ENCODE measurements at regions not wholly inside any gene's neighbourhood (a gene's known extent, or its start where the extent isn't known, plus 50 kb on each side); places are given as distances from the start of the nearest gene placed in this dataset.

GRCh38 chr13:99905814-99906213 is 65.8 kb downstream of the ZIC5 start:
- Histone ChIP-seq H3K4me1 (no peaks in the 10 kb centered on the region), H3K4me3 (no peak overlapping the region), H3K9me3 (no peaks in the 10 kb centered on the region), H3K27ac (no peak overlapping the region), H3K36me3 (no peaks in the 10 kb centered on the region), H3K27me3 (peaks cover 2 to 70% (median 7%) of the 10 kb centered on the region in 3 donors)
- intact Hi-C loops (cut with DNase I; ENCODE audit: low total_unique reads), result no loop called here
- WGBS, 5 donors, result 83 to 89% (median 85%) methylated on average over 4 of the region's 4 CpGs
- TF ChIP-seq, protein P1, sequence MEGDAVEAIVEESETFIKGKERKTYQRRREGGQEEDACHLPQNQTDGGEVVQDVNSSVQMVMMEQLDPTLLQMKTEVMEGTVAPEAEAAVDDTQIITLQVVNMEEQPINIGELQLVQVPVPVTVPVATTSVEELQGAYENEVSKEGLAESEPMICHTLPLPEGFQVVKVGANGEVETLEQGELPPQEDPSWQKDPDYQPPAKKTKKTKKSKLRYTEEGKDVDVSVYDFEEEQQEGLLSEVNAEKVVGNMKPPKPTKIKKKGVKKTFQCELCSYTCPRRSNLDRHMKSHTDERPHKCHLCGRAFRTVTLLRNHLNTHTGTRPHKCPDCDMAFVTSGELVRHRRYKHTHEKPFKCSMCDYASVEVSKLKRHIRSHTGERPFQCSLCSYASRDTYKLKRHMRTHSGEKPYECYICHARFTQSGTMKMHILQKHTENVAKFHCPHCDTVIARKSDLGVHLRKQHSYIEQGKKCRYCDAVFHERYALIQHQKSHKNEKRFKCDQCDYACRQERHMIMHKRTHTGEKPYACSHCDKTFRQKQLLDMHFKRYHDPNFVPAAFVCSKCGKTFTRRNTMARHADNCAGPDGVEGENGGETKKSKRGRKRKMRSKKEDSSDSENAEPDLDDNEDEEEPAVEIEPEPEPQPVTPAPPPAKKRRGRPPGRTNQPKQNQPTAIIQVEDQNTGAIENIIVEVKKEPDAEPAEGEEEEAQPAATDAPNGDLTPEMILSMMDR (IDR thresholded peaks at IDR 0.05), result no peak
- TF ChIP-seq POLR2A (IDR thresholded peaks at IDR 0.05) (no peak), POLR2AphosphoS5 (IDR thresholded peaks at IDR 0.05) (no peak), EP300 (IDR thresholded peaks at IDR 0.05) (no peak)
- no peak for DNase-seq

- H3K9me3 ChIP-seq, result no peaks in the 10 kb centered on the region
- no peak overlapping the region for H3K27ac ChIP-seq
- intact Hi-C loops (cut with DNase I; ENCODE audit: low total_unique reads), result no loop called here
- no peaks in the 10 kb centered on the region for H3K36me3 ChIP-seq
- H3K4me3 ChIP-seq, result no peak overlapping the region
- DNase-seq, result no peak
- 76 to 85% (median 79%) methylated on average over 5 of the region's 5 CpGs for WGBS, 5 donors
- peaks cover 2 to 70% (median 7%) of the 10 kb centered on the region in 3 donors for H3K27me3 ChIP-seq
- no peaks in the 10 kb centered on the region for H3K4me1 ChIP-seq
- TF ChIP-seq EP300 (IDR thresholded peaks at IDR 0.05), result no peak
- TF ChIP-seq POLR2AphosphoS5 (IDR thresholded peaks at IDR 0.05), result no peak
- TF ChIP-seq, protein P1 (IDR thresholded peaks at IDR 0.05), result no peak
- no peak for TF ChIP-seq POLR2A (IDR thresholded peaks at IDR 0.05)
These were observed 66.3 kb downstream of the ZIC5 start for GRCh38 chr13:99905224-99905623.

DNA sequence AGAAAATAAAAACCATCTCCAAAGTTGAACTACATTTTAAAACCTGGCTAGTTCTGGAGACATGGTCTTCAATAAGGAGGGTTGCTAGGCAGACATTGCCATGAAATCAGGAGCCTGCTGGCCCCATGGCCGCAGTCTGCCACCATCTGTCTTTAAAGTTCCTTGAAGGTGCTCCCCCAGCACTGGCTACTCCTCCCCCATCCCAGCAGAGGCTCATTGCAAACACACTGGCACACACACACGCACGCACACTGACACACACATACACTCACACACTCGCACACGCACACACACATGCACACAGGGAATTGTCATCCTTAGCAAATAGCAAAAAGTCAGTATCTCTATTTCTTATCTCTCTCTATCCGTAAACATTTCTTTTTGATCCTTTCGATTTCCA is 68.4 kb downstream of the ZIC5 start:
- 76 to 84% (median 77%) methylated on average over 7 of the region's 7 CpGs for WGBS, 5 donors
- TF ChIP-seq EP300 (IDR thresholded peaks at IDR 0.05) (no peak), POLR2A (IDR thresholded peaks at IDR 0.05) (no peak), POLR2AphosphoS5 (IDR thresholded peaks at IDR 0.05) (no peak)
- TF ChIP-seq, protein P1 (IDR thresholded peaks at IDR 0.05), result no peak
- Histone ChIP-seq H3K4me1 (no peaks in the 10 kb centered on the region), H3K36me3 (no peaks in the 10 kb centered on the region), H3K27ac (no peak overlapping the region), H3K9me3 (no peaks in the 10 kb centered on the region), H3K4me3 (no peak overlapping the region), H3K27me3 (peaks cover 2 to 76% (median 7%) of the 10 kb centered on the region in 3 donors)
- DNase-seq, result no peak
- intact Hi-C loops (cut with DNase I; ENCODE audit: low total_unique reads), result no loop called here

GRCh38 chr13:99902657-99903056 is 68.9 kb downstream of the ZIC5 start:
- H3K27ac ChIP-seq, result no peak overlapping the region
- 60 to 81% (median 69%) methylated on average over 4 of the region's 4 CpGs for WGBS, 5 donors
- H3K27me3 ChIP-seq, result peaks cover 2 to 74% (median 7%) of the 10 kb centered on the region in 3 donors
- no peak for TF ChIP-seq POLR2AphosphoS5 (IDR thresholded peaks at IDR 0.05)
- no peak for TF ChIP-seq POLR2A (IDR thresholded peaks at IDR 0.05)
- H3K36me3 ChIP-seq, result no peaks in the 10 kb centered on the region
- no peaks in the 10 kb centered on the region for H3K4me1 ChIP-seq
- no peak for DNase-seq
- no peak overlapping the region for H3K4me3 ChIP-seq
- H3K9me3 ChIP-seq, result no peaks in the 10 kb centered on the region
- intact Hi-C loops (cut with DNase I; ENCODE audit: low total_unique reads), result no loop called here

DNA sequence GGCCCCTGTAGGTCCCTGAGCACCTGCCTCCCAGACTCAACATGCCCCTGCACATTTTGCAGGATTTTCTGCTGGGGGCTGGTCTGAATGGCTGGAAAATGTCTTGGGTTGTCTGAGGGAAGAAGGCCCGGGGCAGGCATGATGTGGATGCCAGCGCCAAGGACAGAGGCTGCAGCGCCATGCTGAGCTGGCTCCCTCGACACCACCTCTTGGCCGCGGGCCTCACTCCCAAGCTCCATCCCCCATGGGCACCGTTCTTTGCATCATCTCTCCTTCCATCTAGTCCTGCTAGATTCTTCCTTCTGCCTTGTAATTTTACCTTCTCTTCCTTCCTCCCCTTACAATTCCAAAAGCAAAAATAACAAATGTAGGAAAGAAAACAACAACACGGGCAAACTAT is 70.6 kb downstream of the ZIC5 start:
- Histone ChIP-seq H3K9me3 (peaks cover 0 to 4% (median 0%) of the 10 kb centered on the region in 4 donors), H3K4me1 (peaks cover 0 to 5% (median 4%) of the 10 kb centered on the region in 4 donors), H3K27me3 (peaks cover 6 to 77% (median 22%) of the 10 kb centered on the region in 3 donors), H3K4me3 (no peak overlapping the region), H3K27ac (no peak overlapping the region), H3K36me3 (no peaks in the 10 kb centered on the region)
- WGBS, 5 donors, result 86 to 94% (median 91%) methylated on average over 8 of the region's 8 CpGs
- intact Hi-C loops (cut with DNase I; ENCODE audit: low total_unique reads), result no loop called here
- TF ChIP-seq POLR2AphosphoS5 (IDR thresholded peaks at IDR 0.05), result no peak
- TF ChIP-seq EP300 (IDR thresholded peaks at IDR 0.05), result no peak
- TF ChIP-seq, protein P1 (IDR thresholded peaks at IDR 0.05), result no peak
- TF ChIP-seq POLR2A (IDR thresholded peaks at IDR 0.05), result no peak
- no peak for DNase-seq
